ENCODE measurements at regions not wholly inside any gene's neighbourhood (a gene's known extent, or its start where the extent isn't known, plus 50 kb on each side); places are given as distances from the start of the nearest gene placed in this dataset.

DNA sequence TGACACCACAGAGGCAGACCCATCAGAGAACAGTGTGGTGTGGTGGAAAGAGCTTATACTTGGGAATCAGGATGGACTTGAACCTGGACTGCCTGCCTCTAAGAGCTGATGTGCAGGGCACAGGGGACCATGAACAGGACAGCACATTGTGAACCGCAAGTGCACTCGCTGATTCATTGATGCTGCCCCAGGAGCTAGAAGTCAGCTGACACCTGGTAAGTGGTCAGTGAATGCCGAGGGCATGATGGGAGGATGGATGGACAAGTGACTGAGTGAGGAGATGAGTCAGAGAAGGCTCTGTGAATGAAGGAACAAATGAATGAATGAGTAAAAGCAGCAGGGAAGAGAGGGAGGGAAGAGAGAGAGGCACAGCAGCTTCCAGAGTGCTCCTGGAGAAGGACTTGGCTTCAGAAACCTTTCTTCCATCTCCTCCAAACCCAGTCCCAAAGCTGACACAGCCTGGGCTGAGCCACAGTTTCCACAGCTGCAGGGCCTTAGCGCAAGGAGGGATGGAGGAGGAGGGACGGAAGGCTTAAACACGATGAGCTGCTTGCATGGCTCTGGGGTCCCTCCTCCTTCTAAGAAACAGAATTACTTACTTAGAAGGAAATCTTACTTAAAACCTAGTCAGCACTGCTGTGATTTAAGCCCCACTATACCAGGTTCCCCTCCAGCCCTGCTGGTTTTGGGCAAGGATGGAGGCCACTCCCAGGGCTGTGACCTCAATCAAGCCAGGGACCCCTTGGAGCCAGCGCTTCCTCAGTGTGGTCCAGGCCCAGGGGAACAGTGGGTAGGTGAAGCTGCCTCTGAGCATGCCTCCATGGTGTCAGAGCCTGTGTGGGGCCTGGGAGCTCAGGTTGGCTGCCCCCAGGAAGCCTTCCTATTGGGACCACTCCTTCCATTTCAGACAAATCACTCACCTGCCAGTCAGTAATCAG is 184.6 kb downstream of the TMEM132E start:
- no peak for TF ChIP-seq EZH2 (IDR thresholded peaks at IDR 0.05; ENCODE audit: low read length, unreplicated experiment)
- TF ChIP-seq EZH2phosphoT487 (IDR thresholded peaks at IDR 0.05; ENCODE audit: borderline replicate concordance, low read length): no peak
- TF ChIP-seq, protein P1, sequence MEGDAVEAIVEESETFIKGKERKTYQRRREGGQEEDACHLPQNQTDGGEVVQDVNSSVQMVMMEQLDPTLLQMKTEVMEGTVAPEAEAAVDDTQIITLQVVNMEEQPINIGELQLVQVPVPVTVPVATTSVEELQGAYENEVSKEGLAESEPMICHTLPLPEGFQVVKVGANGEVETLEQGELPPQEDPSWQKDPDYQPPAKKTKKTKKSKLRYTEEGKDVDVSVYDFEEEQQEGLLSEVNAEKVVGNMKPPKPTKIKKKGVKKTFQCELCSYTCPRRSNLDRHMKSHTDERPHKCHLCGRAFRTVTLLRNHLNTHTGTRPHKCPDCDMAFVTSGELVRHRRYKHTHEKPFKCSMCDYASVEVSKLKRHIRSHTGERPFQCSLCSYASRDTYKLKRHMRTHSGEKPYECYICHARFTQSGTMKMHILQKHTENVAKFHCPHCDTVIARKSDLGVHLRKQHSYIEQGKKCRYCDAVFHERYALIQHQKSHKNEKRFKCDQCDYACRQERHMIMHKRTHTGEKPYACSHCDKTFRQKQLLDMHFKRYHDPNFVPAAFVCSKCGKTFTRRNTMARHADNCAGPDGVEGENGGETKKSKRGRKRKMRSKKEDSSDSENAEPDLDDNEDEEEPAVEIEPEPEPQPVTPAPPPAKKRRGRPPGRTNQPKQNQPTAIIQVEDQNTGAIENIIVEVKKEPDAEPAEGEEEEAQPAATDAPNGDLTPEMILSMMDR (conservative IDR thresholded peaks at IDR 0.05; ENCODE audit: low read depth, low read length): no peak
- BruUV-seq (replicated peaks): no TSS peak
- POLR2A ChIA-PET (ENCODE audit: unreplicated experiment): no interaction called here

GRCh38 chr17:34762078-34762477 is 182.7 kb downstream of the TMEM132E start:
- H3F3A ChIP-seq (ENCODE audit: low read length, unreplicated experiment): no peaks in the 10 kb centered on the region
- H2AFZ ChIP-seq (ENCODE audit: low read length): no peak overlapping the region
- ATAC-seq (no peak), DNase-seq (no peak)
- H3K9me3 ChIP-seq (ENCODE audit: low read length): no peaks in the 10 kb centered on the region
- no peaks in the 10 kb centered on the region for H3K27me3 ChIP-seq (ENCODE audit: low read length)
- no peaks in the 10 kb centered on the region for H3K79me2 ChIP-seq (ENCODE audit: low read length)
- H4K20me1 ChIP-seq (ENCODE audit: low read length): no peaks in the 10 kb centered on the region
- no TSS peak for BruUV-seq (replicated peaks)
- H3K4me1 ChIP-seq (ENCODE audit: insufficient read depth, low read length): no peaks in the 10 kb centered on the region
- intact Hi-C loops (cut with micrococcal nuclease): no loop called here
- H3K4me2 ChIP-seq (ENCODE audit: low read length): no peak overlapping the region
- no peak overlapping the region for H3K27ac ChIP-seq (ENCODE audit: low read length)
- POLR2A ChIA-PET (ENCODE audit: unreplicated experiment): no interaction called here
- TF ChIP-seq EZH2 (IDR thresholded peaks at IDR 0.05; ENCODE audit: low read length, unreplicated experiment): no peak
- TF ChIP-seq, protein P1 (conservative IDR thresholded peaks at IDR 0.05; ENCODE audit: low read depth, low read length): no peak
- TF ChIP-seq EZH2phosphoT487 (IDR thresholded peaks at IDR 0.05; ENCODE audit: borderline replicate concordance, low read length): no peak
- CTCF ChIA-PET: no interaction called here
- H3K4me3 ChIP-seq (ENCODE audit: low read length): no peak overlapping the region
- H3K9ac ChIP-seq (ENCODE audit: low read length): no peak overlapping the region
- no peaks in the 10 kb centered on the region for H3K36me3 ChIP-seq (ENCODE audit: low read depth, low read length)
- H3K9me2 ChIP-seq (replicated peaks; ENCODE audit: low read length): no peaks in the 10 kb centered on the region

More for the DNA sequence above, 184.6 kb downstream of the TMEM132E start:
- H3K4me2 ChIP-seq (ENCODE audit: low read length): no peak overlapping the region
- H3K79me2 ChIP-seq (ENCODE audit: low read length): no peaks in the 10 kb centered on the region
- no peaks in the 10 kb centered on the region for H4K20me1 ChIP-seq (ENCODE audit: low read length)
- CTCF ChIA-PET: no interaction called here
- H3K9me2 ChIP-seq (replicated peaks; ENCODE audit: low read length): no peaks in the 10 kb centered on the region
- DNase-seq: peak; percentile 2
- no peaks in the 10 kb centered on the region for H3K36me3 ChIP-seq (ENCODE audit: low read depth, low read length)
- H3K4me3 ChIP-seq (ENCODE audit: low read length): no peak overlapping the region
- H3K27ac ChIP-seq (ENCODE audit: low read length): no peak overlapping the region
- no peaks in the 10 kb centered on the region for H3K4me1 ChIP-seq (ENCODE audit: insufficient read depth, low read length)
- H2AFZ ChIP-seq (ENCODE audit: low read length): no peak overlapping the region
- no peak overlapping the region for H3K9ac ChIP-seq (ENCODE audit: low read length)
- no peak for ATAC-seq
- intact Hi-C loops (cut with micrococcal nuclease): no loop called here
- H3F3A ChIP-seq (ENCODE audit: low read length, unreplicated experiment): no peaks in the 10 kb centered on the region
- H3K27me3 ChIP-seq (ENCODE audit: low read length): no peaks in the 10 kb centered on the region
- H3K9me3 ChIP-seq (ENCODE audit: low read length): no peaks in the 10 kb centered on the region

- no peaks in the 10 kb centered on the region for H4K20me1 ChIP-seq (ENCODE audit: low read length)
- H3K79me2 ChIP-seq (ENCODE audit: low read length): no peaks in the 10 kb centered on the region
- H3K9me2 ChIP-seq (replicated peaks; ENCODE audit: low read length): no peaks in the 10 kb centered on the region
- no peaks in the 10 kb centered on the region for H3F3A ChIP-seq (ENCODE audit: low read length, unreplicated experiment)
- no peaks in the 10 kb centered on the region for H3K4me1 ChIP-seq (ENCODE audit: insufficient read depth, low read length)
- no peaks in the 10 kb centered on the region for H3K9me3 ChIP-seq (ENCODE audit: low read length)
- no peak overlapping the region for H3K4me3 ChIP-seq (ENCODE audit: low read length)
- ChIA-PET CTCF (no interaction called here), POLR2A (ENCODE audit: unreplicated experiment) (no interaction called here)
- TF ChIP-seq, protein P1 (conservative IDR thresholded peaks at IDR 0.05; ENCODE audit: low read depth, low read length): no peak
- no peak for TF ChIP-seq EZH2 (IDR thresholded peaks at IDR 0.05; ENCODE audit: low read length, unreplicated experiment)
- TF ChIP-seq EZH2phosphoT487 (IDR thresholded peaks at IDR 0.05; ENCODE audit: borderline replicate concordance, low read length): no peak
- H3K9ac ChIP-seq (ENCODE audit: low read length): no peak overlapping the region
- no peaks in the 10 kb centered on the region for H3K36me3 ChIP-seq (ENCODE audit: low read depth, low read length)
- no TSS peak for BruUV-seq (replicated peaks)
- no peak overlapping the region for H2AFZ ChIP-seq (ENCODE audit: low read length)
- H3K27me3 ChIP-seq (ENCODE audit: low read length): no peaks in the 10 kb centered on the region
- no peak for DNase-seq
- H3K4me2 ChIP-seq (ENCODE audit: low read length): no peak overlapping the region
- intact Hi-C loops (cut with micrococcal nuclease): no loop called here
- no peak overlapping the region for H3K27ac ChIP-seq (ENCODE audit: low read length)
- no peak for ATAC-seq
These were observed 182.3 kb downstream of the TMEM132E start for GRCh38 chr17:34761646-34762045.

Measured in PC-3 (cell line).